Panc1 (cell line): ENCODE measurements at regions not wholly inside any gene's neighbourhood (a gene's known extent, or its start where the extent isn't known, plus 50 kb on each side); places are given as distances from the start of the nearest gene placed in this dataset.

Experiments used
- ATAC-seq: fragments of 200-7000 bp; cut with Tn5 transposase; 2 replicates; pipeline ENCODE4 v1.9.1; 2020; ENCODE audit warnings: mild to moderate bottlenecking, moderate library complexity
- BruUV-seq: library from RNA; stranded (reverse); fragments of 400-500 nt; replicated peaks from 2 replicates; lab custom pipeline; 2021; lab: Mats Ljungman, UMichigan
- CTCF ChIA-PET: fragments of 300-600 bp; sonication (Branson Sonifier 250); formaldehyde crosslinking; loops from one replicate; lab custom pipeline; 2022; ENCODE audit warnings: antibody characterized with exemption; lab: Charles Lee
- POLR2A ChIA-PET: fragments of 300-600 bp; sonication (Branson Sonifier 250); formaldehyde crosslinking; loops from one replicate; lab custom pipeline; 2022; ENCODE audit warnings: antibody characterized with exemption; lab: Charles Lee
- DNase-seq: peaks from one replicate; pipeline ENCODE4 v3.0.0-alpha.2; 2010; ENCODE audit warnings: low read depth, low spot score
- H3K27ac ChIP-seq: 2 replicates; pipeline ENCODE4 v1.5.1; 2011; ENCODE audit warnings: mild to moderate bottlenecking, low read length, inconsistent platforms
- H3K27me3 ChIP-seq: fragments of 200-500 bp; sonication (Bioruptor generic); 2 replicates; pipeline ENCODE4 v1.6.0; 2014; ENCODE audit warnings: low read length, inconsistent platforms; ENCODE audit not compliant: control insufficient read depth, insufficient read depth
- H3K36me3 ChIP-seq: fragments of 200-500 bp; sonication (Bioruptor generic); 2 replicates; pipeline ENCODE4 v1.5.1; 2014; ENCODE audit warnings: inconsistent platforms, mild to moderate bottlenecking, low read length, moderate library complexity; ENCODE audit not compliant: control insufficient read depth, insufficient read depth
- H3K4me1 ChIP-seq: 2 replicates; pipeline ENCODE4 v1.5.1; 2011; ENCODE audit warnings: inconsistent platforms, mild to moderate bottlenecking, low read length, moderate library complexity; ENCODE audit not compliant: control insufficient read depth, insufficient read depth
- H3K4me3 ChIP-seq, 2 experiments: 2 replicates each; pipeline ENCODE4 v1.5.1; 2011 to 2012; ENCODE audit warnings: low read depth in 2 of 2, low read length in 2 of 2, mild to moderate bottlenecking in 2 of 2, inconsistent platforms in 1 of 2, moderate library complexity in 1 of 2
- H3K9me3 ChIP-seq: fragments of 200-500 bp; sonication (Bioruptor generic); 2 replicates; pipeline ENCODE4 v1.5.1; 2014; ENCODE audit warnings: low read depth, mild to moderate bottlenecking, inconsistent platforms, low read length, moderate library complexity; ENCODE audit not compliant: control insufficient read depth, insufficient read depth
- POLR2AphosphoS5 ChIP-seq: IDR thresholded peaks from 2 replicates; pipeline ENCODE4 v1.6.1; 2012; ENCODE audit warnings: mild to moderate bottlenecking, low read depth, low read length, moderate library complexity
- REST ChIP-seq, 2 experiments: IDR thresholded peaks; 2 replicates each; pipeline ENCODE4 v1.6.1; 2011 to 2012; ENCODE audit warnings: low read depth in 2 of 2, control low read depth in 1 of 2, low read length in 1 of 2, mild to moderate bottlenecking in 1 of 2, moderate library complexity in 1 of 2; ENCODE audit not compliant: insufficient read depth in 1 of 2
- SIN3A ChIP-seq: IDR thresholded peaks from 2 replicates; pipeline ENCODE4 v1.6.1; 2012; ENCODE audit warnings: low read depth, mild to moderate bottlenecking, low read length, moderate library complexity, borderline replicate concordance; ENCODE audit not compliant: insufficient read depth
- TCF7L2 ChIP-seq: IDR thresholded peaks from 2 replicates; pipeline ENCODE4 v1.6.1; 2011; ENCODE audit warnings: mild to moderate bottlenecking, low read depth, low read length, inconsistent platforms
- in situ Hi-C: cut with HindIII; loops from 2 replicates; pipeline ENCODE4 v1.10.0; 2016; ENCODE audit warnings: low sequenced_read_pairs, low pct_unique_long_range_greater_than_20kb
- intact Hi-C: fragments of 100-400 bp; cut with micrococcal nuclease; formaldehyde crosslinking; loops from one replicate; pipeline ENCODE4 v1.10.0; 2022; ENCODE audit not compliant: unreplicated experiment
- TF ChIP-seq, protein P1 (sequence below): fragments of 450-650 bp; IDR thresholded peaks from 2 replicates; pipeline ENCODE4 v1.5.1; 2017; ENCODE audit warnings: mild to moderate bottlenecking

DNA sequence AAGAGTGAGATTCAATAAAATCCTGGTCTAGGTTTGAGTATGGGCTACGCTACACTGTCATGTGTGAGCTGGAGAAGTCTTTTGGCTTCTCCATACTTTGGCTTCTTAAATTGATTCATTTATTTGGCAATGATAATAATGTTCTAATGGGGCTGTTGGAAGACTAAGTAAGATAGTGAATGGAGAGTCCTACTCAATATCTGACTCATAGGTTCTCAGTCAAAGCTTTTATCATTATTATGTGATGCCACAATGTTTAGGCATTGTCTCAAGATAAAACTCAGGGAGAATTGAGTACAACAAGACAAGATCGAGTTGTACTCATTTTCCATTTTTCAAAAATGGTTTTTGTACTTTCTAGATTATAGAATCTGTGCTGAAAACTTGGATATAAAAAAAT, 92.5 kb upstream of the VEGFC start:
- DNase-seq = no peak
- in situ Hi-C loops (no loop called here), intact Hi-C loops (no loop called here)
- peaks cover 11% of the 10 kb centered on the region; the same call in 1 of the 2 replicates for H3K4me1 ChIP-seq
- no peak for ATAC-seq
- peak overlapping the region; percentile 71; the same call in 1 of the 2 replicates for H3K27ac ChIP-seq
- TF ChIP-seq SIN3A (no peak), POLR2AphosphoS5 (no peak)
- H3K27me3 ChIP-seq = no peaks in the 10 kb centered on the region
- H3K9me3 ChIP-seq = no peaks in the 10 kb centered on the region; the same call in 1 of the 2 replicates
- CTCF ChIA-PET = no interaction called here
- no TSS peak for BruUV-seq
- no peak overlapping the region for H3K4me3 ChIP-seq
- H3K36me3 ChIP-seq = no peaks in the 10 kb centered on the region
- POLR2A ChIA-PET = no interaction called here

GRCh38 chr4:176886135-176886534, 93.4 kb upstream of the VEGFC start:
- ChIA-PET POLR2A (no interaction called here), CTCF (no interaction called here)
- no TSS peak for BruUV-seq
- intact Hi-C loops (no loop called here), in situ Hi-C loops (no loop called here)
- Histone ChIP-seq H3K4me1 (peaks cover 11% of the 10 kb centered on the region; the same call in 1 of the 2 replicates), H3K36me3 (no peaks in the 10 kb centered on the region), H3K4me3 (no peak overlapping the region), H3K9me3 (no peaks in the 10 kb centered on the region; the same call in 1 of the 2 replicates), H3K27me3 (no peaks in the 10 kb centered on the region), H3K27ac (no peak overlapping the region)
- DNase-seq (no peak), ATAC-seq (no peak)
- TF ChIP-seq SIN3A (no peak), REST (IDR thresholded peaks at IDR 0.05; ENCODE audit: insufficient read depth in 1 of 2, low read depth in 2 of 2, low read length in 1 of 2) (no peak), TCF7L2 (no peak), POLR2AphosphoS5 (no peak)
- TF ChIP-seq, protein P1, sequence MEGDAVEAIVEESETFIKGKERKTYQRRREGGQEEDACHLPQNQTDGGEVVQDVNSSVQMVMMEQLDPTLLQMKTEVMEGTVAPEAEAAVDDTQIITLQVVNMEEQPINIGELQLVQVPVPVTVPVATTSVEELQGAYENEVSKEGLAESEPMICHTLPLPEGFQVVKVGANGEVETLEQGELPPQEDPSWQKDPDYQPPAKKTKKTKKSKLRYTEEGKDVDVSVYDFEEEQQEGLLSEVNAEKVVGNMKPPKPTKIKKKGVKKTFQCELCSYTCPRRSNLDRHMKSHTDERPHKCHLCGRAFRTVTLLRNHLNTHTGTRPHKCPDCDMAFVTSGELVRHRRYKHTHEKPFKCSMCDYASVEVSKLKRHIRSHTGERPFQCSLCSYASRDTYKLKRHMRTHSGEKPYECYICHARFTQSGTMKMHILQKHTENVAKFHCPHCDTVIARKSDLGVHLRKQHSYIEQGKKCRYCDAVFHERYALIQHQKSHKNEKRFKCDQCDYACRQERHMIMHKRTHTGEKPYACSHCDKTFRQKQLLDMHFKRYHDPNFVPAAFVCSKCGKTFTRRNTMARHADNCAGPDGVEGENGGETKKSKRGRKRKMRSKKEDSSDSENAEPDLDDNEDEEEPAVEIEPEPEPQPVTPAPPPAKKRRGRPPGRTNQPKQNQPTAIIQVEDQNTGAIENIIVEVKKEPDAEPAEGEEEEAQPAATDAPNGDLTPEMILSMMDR = no peak

DNA sequence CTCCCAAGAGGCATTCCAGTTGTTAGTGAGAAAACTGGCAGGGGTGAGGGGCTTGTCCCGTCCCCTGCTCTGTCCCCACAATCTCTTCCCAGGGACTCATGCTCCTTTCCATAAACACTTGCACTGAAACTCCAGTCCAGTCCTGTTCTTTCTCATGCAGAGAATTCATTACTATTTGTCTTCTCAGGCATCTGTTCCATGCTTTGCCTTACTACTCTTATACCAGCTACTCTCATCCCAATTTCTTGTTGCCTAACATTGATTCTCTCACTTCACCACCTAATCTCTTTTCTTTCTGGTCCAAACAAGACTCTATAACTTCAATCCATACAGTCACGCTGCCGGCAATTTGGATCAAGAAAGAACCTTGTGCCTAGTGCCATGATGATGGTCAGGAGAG, 97.1 kb upstream of the VEGFC start:
- H3K27ac ChIP-seq = no peak overlapping the region
- POLR2A ChIA-PET = no interaction called here
- in situ Hi-C loops = no loop called here
- H3K4me1 ChIP-seq = no peaks in the 10 kb centered on the region; the same call in 1 of the 2 replicates
- intact Hi-C loops = no loop called here
- CTCF ChIA-PET = no interaction called here
- no peaks in the 10 kb centered on the region for H3K27me3 ChIP-seq
- ATAC-seq = no peak
- DNase-seq = no peak
- H3K9me3 ChIP-seq = no peaks in the 10 kb centered on the region; the same call in 1 of the 2 replicates
- no peaks in the 10 kb centered on the region for H3K36me3 ChIP-seq
- TF ChIP-seq POLR2AphosphoS5 = no peak
- TF ChIP-seq REST (IDR thresholded peaks at IDR 0.05; ENCODE audit: insufficient read depth in 1 of 2, low read depth in 2 of 2, low read length in 1 of 2) = no peak
- TF ChIP-seq, protein P1 = no peak
- no TSS peak for BruUV-seq
- no peak overlapping the region for H3K4me3 ChIP-seq
